Uterus (tissue), 2 donors: ENCODE measurements at regions not wholly inside any gene's neighbourhood (a gene's known extent, or its start where the extent isn't known, plus 50 kb on each side); places are given as distances from the start of the nearest gene placed in this dataset.

ENCODE experiments used
- CTCF ChIP-seq, 4 experiments: fragments of 200-600 bp in 2 of 4; fragments of 450-650 bp in 2 of 4; sonication (generic) in 2 of 4; IDR thresholded peaks; one replicate each; pipeline ENCODE4 v1.5.1; 2016 to 2019; ENCODE audit warnings: antibody characterized with exemption in 4 of 4, mild to moderate bottlenecking in 2 of 4, moderate library complexity in 1 of 4
- POLR2A ChIP-seq, 2 donors: fragments of 450-650 bp; IDR thresholded peaks; one replicate each; pipeline ENCODE4 v1.6.1; 2016; ENCODE audit warnings: antibody characterized with exemption in 2 of 2, mild to moderate bottlenecking in 1 of 2, moderate library complexity in 1 of 2

- TF ChIP-seq CTCF (IDR thresholded peaks at IDR 0.05) (no peak), POLR2A (IDR thresholded peaks at IDR 0.05) (no peak)
Observed at GRCh38 chr13:86426437-86426836, 627.2 kb upstream of the SLITRK6 start.
